Loucy (cell line): ENCODE measurements at regions not wholly inside any gene's neighbourhood (a gene's known extent, or its start where the extent isn't known, plus 50 kb on each side); places are given as distances from the start of the nearest gene placed in this dataset.

Experiments
- H2AFZ ChIP-seq: fragments of 200-600 bp; sonication (generic); 2 replicates; pipeline ENCODE4 v1.6.0; 2016; ENCODE audit warnings: antibody characterized with exemption, mild to moderate bottlenecking, low read length, moderate library complexity
- H3F3A ChIP-seq: fragments of 200-600 bp; 2 replicates; pipeline ENCODE4 v1.6.0; 2016; ENCODE audit warnings: antibody characterized with exemption, low read depth, mild to moderate bottlenecking
- H3K27me3 ChIP-seq: fragments of 200-600 bp; sonication (generic); 2 replicates; pipeline ENCODE4 v1.6.1; 2014; ENCODE audit warnings: low read length, mild to moderate bottlenecking; ENCODE audit not compliant: insufficient read depth, poor library complexity, severe bottlenecking
- H3K36me3 ChIP-seq: fragments of 200-600 bp; sonication (generic); 2 replicates; pipeline ENCODE4 v1.6.1; 2016; ENCODE audit warnings: low read length; ENCODE audit not compliant: insufficient read depth
- H3K4me1 ChIP-seq: fragments of 200-600 bp; sonication (generic); 2 replicates; pipeline ENCODE4 v1.5.1; 2014; ENCODE audit warnings: low read length, mild to moderate bottlenecking; ENCODE audit not compliant: insufficient read depth, poor library complexity, severe bottlenecking
- H3K4me2 ChIP-seq: fragments of 200-600 bp; sonication (generic); 2 replicates; pipeline ENCODE4 v1.6.0; 2014; ENCODE audit warnings: antibody characterized with exemption, low read length, low read depth, mild to moderate bottlenecking; ENCODE audit not compliant: poor library complexity, severe bottlenecking
- H3K4me3 ChIP-seq: fragments of 200-600 bp; sonication (generic); 2 replicates; pipeline ENCODE4 v1.5.1; 2014; ENCODE audit warnings: low read length, mild to moderate bottlenecking, mixed read lengths; ENCODE audit not compliant: poor library complexity, severe bottlenecking
- H3K79me2 ChIP-seq: fragments of 200-600 bp; sonication (generic); 2 replicates; pipeline ENCODE4 v1.6.1; 2014; ENCODE audit warnings: low read length; ENCODE audit not compliant: insufficient read depth
- H3K9ac ChIP-seq: fragments of 200-600 bp; sonication (generic); 2 replicates; pipeline ENCODE4 v1.6.0; 2014; ENCODE audit warnings: mild to moderate bottlenecking, low read depth, low read length, moderate library complexity; ENCODE audit not compliant: poor library complexity, severe bottlenecking
- H3K9me2 ChIP-seq: fragments of 200-600 bp; sonication (generic); replicated peaks from 2 replicates; pipeline ENCODE4 v1.6.1; 2016; ENCODE audit warnings: low read depth, low read length, mixed read lengths
- H3K9me3 ChIP-seq: fragments of 200-600 bp; sonication (generic); 2 replicates; pipeline ENCODE4 v1.6.1; 2014; ENCODE audit warnings: mild to moderate bottlenecking, antibody characterized with exemption, low read length, low read depth; ENCODE audit not compliant: insufficient read depth
- H4K20me1 ChIP-seq: fragments of 200-600 bp; sonication (generic); 2 replicates; pipeline ENCODE4 v1.6.0; 2014; ENCODE audit warnings: antibody characterized with exemption, low read length, mild to moderate bottlenecking; ENCODE audit not compliant: insufficient read depth, poor library complexity, severe bottlenecking
- EZH2phosphoT487 ChIP-seq: fragments of 200-600 bp; IDR thresholded peaks from 2 replicates; pipeline ENCODE4 v1.6.1; 2018; ENCODE audit warnings: antibody characterized with exemption, mild to moderate bottlenecking, moderate library complexity, borderline replicate concordance
- TF ChIP-seq, protein P1 (sequence below): fragments of 200-600 bp; sonication (generic); conservative IDR thresholded peaks from 2 replicates; pipeline ENCODE4 v1.5.1; 2014; ENCODE audit warnings: mild to moderate bottlenecking, antibody characterized with exemption, low read length

DNA sequence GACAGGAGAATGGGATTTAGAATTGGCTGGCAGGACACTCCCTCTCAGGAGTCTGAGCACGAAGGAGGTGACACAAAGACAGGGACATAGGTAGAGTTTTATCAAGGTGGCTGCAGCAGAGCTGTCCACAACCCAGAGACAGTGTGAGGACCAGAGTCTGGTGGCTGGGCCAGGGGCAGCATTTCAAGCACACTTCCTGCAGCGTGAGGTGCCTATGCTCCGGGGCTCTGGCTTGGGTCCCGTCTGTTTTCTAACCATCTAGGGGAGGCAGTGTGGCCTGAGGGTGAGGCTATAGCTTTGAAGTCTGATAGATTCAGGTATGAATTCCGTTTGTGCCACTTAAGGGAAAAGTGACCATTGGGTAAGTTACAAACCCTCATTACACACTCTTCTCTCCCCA is 222.7 kb upstream of the ZMIZ1 start:
- no peaks in the 10 kb centered on the region for H4K20me1 ChIP-seq
- TF ChIP-seq, protein P1, sequence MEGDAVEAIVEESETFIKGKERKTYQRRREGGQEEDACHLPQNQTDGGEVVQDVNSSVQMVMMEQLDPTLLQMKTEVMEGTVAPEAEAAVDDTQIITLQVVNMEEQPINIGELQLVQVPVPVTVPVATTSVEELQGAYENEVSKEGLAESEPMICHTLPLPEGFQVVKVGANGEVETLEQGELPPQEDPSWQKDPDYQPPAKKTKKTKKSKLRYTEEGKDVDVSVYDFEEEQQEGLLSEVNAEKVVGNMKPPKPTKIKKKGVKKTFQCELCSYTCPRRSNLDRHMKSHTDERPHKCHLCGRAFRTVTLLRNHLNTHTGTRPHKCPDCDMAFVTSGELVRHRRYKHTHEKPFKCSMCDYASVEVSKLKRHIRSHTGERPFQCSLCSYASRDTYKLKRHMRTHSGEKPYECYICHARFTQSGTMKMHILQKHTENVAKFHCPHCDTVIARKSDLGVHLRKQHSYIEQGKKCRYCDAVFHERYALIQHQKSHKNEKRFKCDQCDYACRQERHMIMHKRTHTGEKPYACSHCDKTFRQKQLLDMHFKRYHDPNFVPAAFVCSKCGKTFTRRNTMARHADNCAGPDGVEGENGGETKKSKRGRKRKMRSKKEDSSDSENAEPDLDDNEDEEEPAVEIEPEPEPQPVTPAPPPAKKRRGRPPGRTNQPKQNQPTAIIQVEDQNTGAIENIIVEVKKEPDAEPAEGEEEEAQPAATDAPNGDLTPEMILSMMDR = no peak
- TF ChIP-seq EZH2phosphoT487 = no peak
- no peak overlapping the region for H2AFZ ChIP-seq
- no peaks in the 10 kb centered on the region for H3K36me3 ChIP-seq
- no peak overlapping the region for H3K4me3 ChIP-seq
- H3K4me2 ChIP-seq = no peak overlapping the region
- H3K27me3 ChIP-seq = no peaks in the 10 kb centered on the region
- no peaks in the 10 kb centered on the region for H3K9me3 ChIP-seq
- no peaks in the 10 kb centered on the region for H3K9me2 ChIP-seq
- no peaks in the 10 kb centered on the region for H3K79me2 ChIP-seq
- no peaks in the 10 kb centered on the region for H3F3A ChIP-seq
- no peaks in the 10 kb centered on the region for H3K4me1 ChIP-seq
- no peak overlapping the region for H3K9ac ChIP-seq

GRCh38 chr10:78846760-78847159 is 222.0 kb upstream of the ZMIZ1 start:
- no peak overlapping the region for H2AFZ ChIP-seq
- H3K4me3 ChIP-seq = no peak overlapping the region
- no peaks in the 10 kb centered on the region for H3K9me2 ChIP-seq
- H3K9ac ChIP-seq = no peak overlapping the region
- no peaks in the 10 kb centered on the region for H3F3A ChIP-seq
- H3K4me2 ChIP-seq = no peak overlapping the region
- no peaks in the 10 kb centered on the region for H3K36me3 ChIP-seq
- no peaks in the 10 kb centered on the region for H3K79me2 ChIP-seq
- no peaks in the 10 kb centered on the region for H3K9me3 ChIP-seq
- no peaks in the 10 kb centered on the region for H3K4me1 ChIP-seq
- H3K27me3 ChIP-seq = no peaks in the 10 kb centered on the region
- no peak for TF ChIP-seq EZH2phosphoT487
- TF ChIP-seq, protein P1 = no peak
- H4K20me1 ChIP-seq = no peaks in the 10 kb centered on the region

GRCh38 chr10:78847485-78847884 is 221.3 kb upstream of the ZMIZ1 start:
- Histone ChIP-seq H3K4me2 (no peak overlapping the region), H2AFZ (no peak overlapping the region), H3K9ac (no peak overlapping the region), H3K4me1 (no peaks in the 10 kb centered on the region), H4K20me1 (no peaks in the 10 kb centered on the region), H3K36me3 (no peaks in the 10 kb centered on the region), H3K4me3 (no peak overlapping the region), H3K9me2 (no peaks in the 10 kb centered on the region), H3F3A (no peaks in the 10 kb centered on the region), H3K27me3 (no peaks in the 10 kb centered on the region), H3K79me2 (no peaks in the 10 kb centered on the region), H3K9me3 (no peaks in the 10 kb centered on the region)
- no peak for TF ChIP-seq EZH2phosphoT487
- TF ChIP-seq, protein P1 = no peak
